Spleen (tissue), 7 donors: ENCODE measurements at regions not wholly inside any gene's neighbourhood (a gene's known extent, or its start where the extent isn't known, plus 50 kb on each side); places are given as distances from the start of the nearest gene placed in this dataset.

Experiments used
- POLR2A ChIP-seq, 3 donors: fragments of 450-650 bp; IDR thresholded peaks; one replicate each; pipeline ENCODE4 v1.5.1; 2017; ENCODE audit warnings: antibody characterized with exemption in 3 of 3, mild to moderate bottlenecking in 1 of 3
- POLR2AphosphoS5 ChIP-seq, 3 donors: sonication (generic); formaldehyde crosslinking; IDR thresholded peaks; one replicate each; pipeline ENCODE4 v1.5.1; 2017; ENCODE audit warnings: antibody characterized with exemption in 3 of 3
- TF ChIP-seq, protein P1 (sequence below), 11 experiments: fragments of 200-600 bp in 7 of 11; fragments of 450-650 bp in 4 of 11; sonication (generic) in 4 of 11; IDR thresholded peaks in 8 of 11; conservative IDR thresholded peaks in 3 of 11; 1 replicate in 7 of 11; 2 replicates in 4 of 11; pipeline versions ENCODE4 v1.4.0 to v1.8.0; 2016 to 2021; ENCODE audit warnings: antibody characterized with exemption in 11 of 11, inconsistent platforms in 4 of 11, mild to moderate bottlenecking in 1 of 11
- donor health status: DM: no; HTN: no; CAD: no; lungs with moderate emphysema.
- donor health status: DM: no; HTN: no; CAD: no.
- donor health status: DM: no; HTN: no; CAD: no.

DNA sequence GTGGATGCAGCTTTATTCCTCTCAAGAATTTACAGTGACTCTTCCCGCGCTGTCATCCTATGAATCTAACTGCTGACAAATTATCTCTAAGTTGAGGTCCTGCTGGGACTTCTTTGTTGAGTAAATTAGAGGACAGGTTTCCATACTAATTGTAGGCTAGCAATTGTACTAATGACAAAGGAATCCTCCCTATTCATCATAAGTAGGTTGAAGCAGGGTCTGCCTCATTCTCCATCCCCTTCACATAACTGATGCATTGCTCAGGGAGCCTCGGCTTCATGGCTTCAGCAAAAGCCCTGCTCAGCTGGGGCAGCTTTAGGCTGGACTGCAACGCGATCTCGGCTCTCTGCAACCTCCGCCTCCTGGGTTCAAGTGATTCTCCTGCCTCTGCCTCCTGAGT lies 83.1 kb upstream of the IRX6 start:
- TF ChIP-seq, protein P1, sequence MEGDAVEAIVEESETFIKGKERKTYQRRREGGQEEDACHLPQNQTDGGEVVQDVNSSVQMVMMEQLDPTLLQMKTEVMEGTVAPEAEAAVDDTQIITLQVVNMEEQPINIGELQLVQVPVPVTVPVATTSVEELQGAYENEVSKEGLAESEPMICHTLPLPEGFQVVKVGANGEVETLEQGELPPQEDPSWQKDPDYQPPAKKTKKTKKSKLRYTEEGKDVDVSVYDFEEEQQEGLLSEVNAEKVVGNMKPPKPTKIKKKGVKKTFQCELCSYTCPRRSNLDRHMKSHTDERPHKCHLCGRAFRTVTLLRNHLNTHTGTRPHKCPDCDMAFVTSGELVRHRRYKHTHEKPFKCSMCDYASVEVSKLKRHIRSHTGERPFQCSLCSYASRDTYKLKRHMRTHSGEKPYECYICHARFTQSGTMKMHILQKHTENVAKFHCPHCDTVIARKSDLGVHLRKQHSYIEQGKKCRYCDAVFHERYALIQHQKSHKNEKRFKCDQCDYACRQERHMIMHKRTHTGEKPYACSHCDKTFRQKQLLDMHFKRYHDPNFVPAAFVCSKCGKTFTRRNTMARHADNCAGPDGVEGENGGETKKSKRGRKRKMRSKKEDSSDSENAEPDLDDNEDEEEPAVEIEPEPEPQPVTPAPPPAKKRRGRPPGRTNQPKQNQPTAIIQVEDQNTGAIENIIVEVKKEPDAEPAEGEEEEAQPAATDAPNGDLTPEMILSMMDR (IDR thresholded peaks at IDR 0.05 in 8 of 11, conservative IDR thresholded peaks at IDR 0.05 in 3 of 11), result no peak
- TF ChIP-seq POLR2AphosphoS5 (IDR thresholded peaks at IDR 0.05) (no peak), POLR2A (IDR thresholded peaks at IDR 0.05) (no peak)
